ENCODE measurements at regions not wholly inside any gene's neighbourhood (a gene's known extent, or its start where the extent isn't known, plus 50 kb on each side); places are given as distances from the start of the nearest gene placed in this dataset.

DNA sequence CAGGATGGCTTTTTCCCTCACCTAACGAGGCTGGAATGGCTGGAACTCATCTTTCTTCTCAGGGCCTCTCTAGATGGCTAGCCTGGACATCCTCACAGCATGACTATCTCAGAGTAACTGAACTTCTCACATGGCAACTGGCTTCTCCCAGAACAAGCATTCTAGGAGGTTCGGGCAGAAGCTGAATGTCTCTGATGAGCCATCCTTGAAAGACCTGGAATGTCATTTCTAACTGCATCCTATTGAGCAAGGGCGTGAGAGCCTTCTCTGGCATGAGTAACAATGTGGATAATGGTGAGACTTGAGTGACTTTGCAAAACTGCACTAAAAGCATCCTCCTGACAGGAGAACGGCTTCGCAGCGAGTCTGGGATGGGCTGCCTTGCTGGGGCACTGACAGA lies 487.7 kb downstream of the MAT2B start:
- H3K4me3 ChIP-seq (ENCODE audit: control insufficient read depth in 2 of 3, extremely low read depth in 1 of 3, insufficient read depth in 2 of 3, low read depth in 1 of 3, low read length in 3 of 3) = no peak overlapping the region
- FAIRE-seq = no peak
- H3K36me3 ChIP-seq (ENCODE audit: control insufficient read depth in 2 of 2, extremely low read depth in 1 of 2, insufficient read depth in 2 of 2, low read length in 2 of 2) = no peaks in the 10 kb centered on the region

DNA sequence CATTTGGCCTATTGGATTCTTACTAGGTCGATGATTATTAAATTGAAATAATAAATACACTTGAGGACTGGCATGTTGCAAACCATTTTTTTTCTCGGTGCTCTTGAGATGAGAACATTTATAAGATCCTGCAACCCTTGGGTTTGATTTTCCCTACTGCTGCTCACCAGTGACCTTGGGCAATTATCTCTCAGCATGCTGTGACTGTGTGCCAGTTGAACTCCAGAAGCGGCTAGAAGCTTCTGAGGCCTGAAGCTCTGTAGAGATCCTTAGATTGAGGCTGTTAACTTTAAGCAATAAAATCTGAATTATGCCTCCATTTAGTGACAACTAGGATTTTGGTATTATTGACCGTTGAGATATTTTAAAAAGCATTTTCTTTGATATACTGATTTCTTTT lies 489.8 kb downstream of the MAT2B start:
- Histone ChIP-seq H3K4me3 (ENCODE audit: control insufficient read depth in 2 of 3, extremely low read depth in 1 of 3, insufficient read depth in 2 of 3, low read depth in 1 of 3, low read length in 3 of 3) (no peak overlapping the region), H3K4me2 (ENCODE audit: control insufficient read depth, extremely low read depth, insufficient read depth, low read depth, low read length) (no peak overlapping the region), H3K9me1 (ENCODE audit: control insufficient read depth, extremely low read depth, insufficient read depth, low read length) (no peaks in the 10 kb centered on the region), H3K4me1 (ENCODE audit: control insufficient read depth, extremely low read depth, insufficient read depth, low read length) (no peaks in the 10 kb centered on the region), H4K20me1 (ENCODE audit: control insufficient read depth, extremely low read depth, insufficient read depth, low read length) (no peaks in the 10 kb centered on the region), H2AFZ (ENCODE audit: control insufficient read depth, low read length) (no peak overlapping the region), H3K36me3 (ENCODE audit: control insufficient read depth in 2 of 2, extremely low read depth in 1 of 2, insufficient read depth in 2 of 2, low read length in 2 of 2) (no peaks in the 10 kb centered on the region), H3K9ac (ENCODE audit: control insufficient read depth, extremely low read depth, insufficient read depth, low read length) (no peak overlapping the region), H3K79me2 (ENCODE audit: control insufficient read depth, insufficient read depth, low read length) (no peaks in the 10 kb centered on the region), H3K27ac (ENCODE audit: control insufficient read depth, insufficient read depth, low read length) (no peak overlapping the region), H3K9me3 (ENCODE audit: control insufficient read depth, low read depth, low read length) (no peaks in the 10 kb centered on the region), H3K27me3 (ENCODE audit: control insufficient read depth, extremely low read depth, insufficient read depth, low read length) (no peaks in the 10 kb centered on the region)
- dilution Hi-C loops (cut with MboI; ENCODE audit: extremely low pct_ligation_motif_present, low sequenced_read_pairs) = no loop called here
- no peak for DNase-seq (ENCODE audit: low read depth, low spot score)
- no peak for TF ChIP-seq EZH2 (IDR thresholded peaks at IDR 0.05; ENCODE audit: low read length)
- TF ChIP-seq, protein P1, sequence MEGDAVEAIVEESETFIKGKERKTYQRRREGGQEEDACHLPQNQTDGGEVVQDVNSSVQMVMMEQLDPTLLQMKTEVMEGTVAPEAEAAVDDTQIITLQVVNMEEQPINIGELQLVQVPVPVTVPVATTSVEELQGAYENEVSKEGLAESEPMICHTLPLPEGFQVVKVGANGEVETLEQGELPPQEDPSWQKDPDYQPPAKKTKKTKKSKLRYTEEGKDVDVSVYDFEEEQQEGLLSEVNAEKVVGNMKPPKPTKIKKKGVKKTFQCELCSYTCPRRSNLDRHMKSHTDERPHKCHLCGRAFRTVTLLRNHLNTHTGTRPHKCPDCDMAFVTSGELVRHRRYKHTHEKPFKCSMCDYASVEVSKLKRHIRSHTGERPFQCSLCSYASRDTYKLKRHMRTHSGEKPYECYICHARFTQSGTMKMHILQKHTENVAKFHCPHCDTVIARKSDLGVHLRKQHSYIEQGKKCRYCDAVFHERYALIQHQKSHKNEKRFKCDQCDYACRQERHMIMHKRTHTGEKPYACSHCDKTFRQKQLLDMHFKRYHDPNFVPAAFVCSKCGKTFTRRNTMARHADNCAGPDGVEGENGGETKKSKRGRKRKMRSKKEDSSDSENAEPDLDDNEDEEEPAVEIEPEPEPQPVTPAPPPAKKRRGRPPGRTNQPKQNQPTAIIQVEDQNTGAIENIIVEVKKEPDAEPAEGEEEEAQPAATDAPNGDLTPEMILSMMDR (optimal IDR thresholded peaks at IDR 0.05 in 1 of 3, IDR thresholded peaks at IDR 0.05 in 1 of 3, conservative IDR thresholded peaks at IDR 0.05 in 1 of 3; ENCODE audit: extremely low read depth in 1 of 3, insufficient read depth in 2 of 3, low read length in 3 of 3) = no peak
- no peak for FAIRE-seq

More for the DNA sequence above, 487.7 kb downstream of the MAT2B start:
- no peaks in the 10 kb centered on the region for H3K79me2 ChIP-seq (ENCODE audit: control insufficient read depth, insufficient read depth, low read length)
- dilution Hi-C loops (cut with MboI; ENCODE audit: extremely low pct_ligation_motif_present, low sequenced_read_pairs) = no loop called here
- no peaks in the 10 kb centered on the region for H3K4me1 ChIP-seq (ENCODE audit: control insufficient read depth, extremely low read depth, insufficient read depth, low read length)
- H4K20me1 ChIP-seq (ENCODE audit: control insufficient read depth, extremely low read depth, insufficient read depth, low read length) = no peaks in the 10 kb centered on the region
- no peaks in the 10 kb centered on the region for H3K9me3 ChIP-seq (ENCODE audit: control insufficient read depth, low read depth, low read length)
- H3K4me2 ChIP-seq (ENCODE audit: control insufficient read depth, extremely low read depth, insufficient read depth, low read depth, low read length) = no peak overlapping the region
- no peak overlapping the region for H3K9ac ChIP-seq (ENCODE audit: control insufficient read depth, extremely low read depth, insufficient read depth, low read length)
- TF ChIP-seq EZH2 (IDR thresholded peaks at IDR 0.05; ENCODE audit: low read length) = no peak
- TF ChIP-seq, protein P1 (optimal IDR thresholded peaks at IDR 0.05 in 1 of 3, IDR thresholded peaks at IDR 0.05 in 1 of 3, conservative IDR thresholded peaks at IDR 0.05 in 1 of 3; ENCODE audit: extremely low read depth in 1 of 3, insufficient read depth in 2 of 3, low read length in 3 of 3) = no peak
- H2AFZ ChIP-seq (ENCODE audit: control insufficient read depth, low read length) = no peak overlapping the region
- H3K9me1 ChIP-seq (ENCODE audit: control insufficient read depth, extremely low read depth, insufficient read depth, low read length) = no peaks in the 10 kb centered on the region
- no peak for DNase-seq (ENCODE audit: low read depth, low spot score)
- H3K27ac ChIP-seq (ENCODE audit: control insufficient read depth, insufficient read depth, low read length) = no peak overlapping the region
- no peaks in the 10 kb centered on the region for H3K27me3 ChIP-seq (ENCODE audit: control insufficient read depth, extremely low read depth, insufficient read depth, low read length)

All from keratinocyte (primary cell).